NCI-H2196 treated with DMSO at 0.1 percent for 48 hours (cell line): ENCODE measurements at regions not wholly inside any gene's neighbourhood (a gene's known extent, or its start where the extent isn't known, plus 50 kb on each side); places are given as distances from the start of the nearest gene placed in this dataset.

Experiments
- DNase-seq: peaks from one replicate; lab custom pipeline; 2025; ENCODE audit not compliant: unreplicated experiment; lab: John Stamatoyannopoulos, UW

GRCh38 chr9:23630488-23630887 is 195.6 kb downstream of the ELAVL2 start:
- DNase-seq: no peak

- DNase-seq: no peak
Observed at GRCh38 chr9:23635276-23635675, 190.8 kb downstream of the ELAVL2 start.

GRCh38 chr9:23636199-23636598 is 189.8 kb downstream of the ELAVL2 start:
- no peak for DNase-seq

- DNase-seq: no peak
Observed at GRCh38 chr9:23638011-23638410, 188.0 kb downstream of the ELAVL2 start.

GRCh38 chr9:23638837-23639426 is 187.1 kb downstream of the ELAVL2 start:
- DNase-seq: no peak
